ENCODE measurements at regions not wholly inside any gene's neighbourhood (a gene's known extent, or its start where the extent isn't known, plus 50 kb on each side); places are given as distances from the start of the nearest gene placed in this dataset.
"Not testable (repeated sequence)": the region's sequence is repeated elsewhere in the genome, so short reads cannot be mapped to it uniquely, and the experiment has no call there.

- no peak for DNase-seq
These were observed 234.0 kb upstream of the RREB1 start for GRCh38 chr6:6873778-6874177.

- no peak for DNase-seq
These were observed 231.8 kb upstream of the RREB1 start for GRCh38 chr6:6875818-6876470.

- not testable (repeated sequence) for DNase-seq
These were observed 230.0 kb upstream of the RREB1 start for GRCh38 chr6:6877792-6878191.

GRCh38 chr6:6878887-6879585 lies 228.7 kb upstream of the RREB1 start:
- no peak for DNase-seq

GRCh38 chr6:6879586-6879974 lies 228.2 kb upstream of the RREB1 start:
- DNase-seq: not testable (repeated sequence)

- no peak for DNase-seq
These were observed 226.9 kb upstream of the RREB1 start for GRCh38 chr6:6880745-6881437.

- no peak for DNase-seq
These were observed 226.1 kb upstream of the RREB1 start for GRCh38 chr6:6881438-6882225.

- no peak for DNase-seq
These were observed 225.2 kb upstream of the RREB1 start for GRCh38 chr6:6882592-6882991.

- DNase-seq: no peak
These were observed 224.8 kb upstream of the RREB1 start for GRCh38 chr6:6883011-6883410.

- no peak for DNase-seq
These were observed 223.6 kb upstream of the RREB1 start for GRCh38 chr6:6884193-6884627.

- DNase-seq: no peak
These were observed 222.8 kb upstream of the RREB1 start for GRCh38 chr6:6884916-6885315.

GRCh38 chr6:6885521-6886170 lies 222.1 kb upstream of the RREB1 start:
- no peak for DNase-seq

- DNase-seq: no peak
These were observed 221.4 kb upstream of the RREB1 start for GRCh38 chr6:6886171-6886885.

- no peak for DNase-seq
These were observed 220.9 kb upstream of the RREB1 start for GRCh38 chr6:6886886-6887285.

GRCh38 chr6:6889601-6890000 lies 218.2 kb upstream of the RREB1 start:
- DNase-seq: no peak

- DNase-seq: no peak
These were observed 217.3 kb upstream of the RREB1 start for GRCh38 chr6:6890400-6890858.

GRCh38 chr6:6891125-6891721 lies 216.5 kb upstream of the RREB1 start:
- DNase-seq: no peak

- DNase-seq: no peak
These were observed 215.8 kb upstream of the RREB1 start for GRCh38 chr6:6891949-6892461.

GRCh38 chr6:6892744-6893583 lies 214.8 kb upstream of the RREB1 start:
- DNase-seq: no peak

- no peak for DNase-seq
These were observed 214.1 kb upstream of the RREB1 start for GRCh38 chr6:6893701-6894100.
